Fibroblast of lung (primary cell): ENCODE measurements at regions not wholly inside any gene's neighbourhood (a gene's known extent, or its start where the extent isn't known, plus 50 kb on each side); places are given as distances from the start of the nearest gene placed in this dataset.
"Not testable (repeated sequence)": the region's sequence is repeated elsewhere in the genome, so short reads cannot be mapped to it uniquely, and the experiment has no call there.

ENCODE experiments used
- EZH2 ChIP-seq: IDR thresholded peaks from 2 replicates; pipeline ENCODE4 v1.5.1; 2012; ENCODE audit warnings: low read length, control low read depth, mild to moderate bottlenecking; ENCODE audit errors: missing control alignments
- TF ChIP-seq, protein P1 (sequence below), 2 donors: IDR thresholded peaks in 1 of 2; conservative IDR thresholded peaks in 1 of 2; 1 replicate in 1 of 2; 2 replicates in 1 of 2; pipeline ENCODE4 v1.5.1; 2011 to 2012; ENCODE audit warnings: low read length in 2 of 2, control low read depth in 1 of 2, inconsistent platforms in 1 of 2, low read depth in 1 of 2, mild to moderate bottlenecking in 1 of 2

DNA sequence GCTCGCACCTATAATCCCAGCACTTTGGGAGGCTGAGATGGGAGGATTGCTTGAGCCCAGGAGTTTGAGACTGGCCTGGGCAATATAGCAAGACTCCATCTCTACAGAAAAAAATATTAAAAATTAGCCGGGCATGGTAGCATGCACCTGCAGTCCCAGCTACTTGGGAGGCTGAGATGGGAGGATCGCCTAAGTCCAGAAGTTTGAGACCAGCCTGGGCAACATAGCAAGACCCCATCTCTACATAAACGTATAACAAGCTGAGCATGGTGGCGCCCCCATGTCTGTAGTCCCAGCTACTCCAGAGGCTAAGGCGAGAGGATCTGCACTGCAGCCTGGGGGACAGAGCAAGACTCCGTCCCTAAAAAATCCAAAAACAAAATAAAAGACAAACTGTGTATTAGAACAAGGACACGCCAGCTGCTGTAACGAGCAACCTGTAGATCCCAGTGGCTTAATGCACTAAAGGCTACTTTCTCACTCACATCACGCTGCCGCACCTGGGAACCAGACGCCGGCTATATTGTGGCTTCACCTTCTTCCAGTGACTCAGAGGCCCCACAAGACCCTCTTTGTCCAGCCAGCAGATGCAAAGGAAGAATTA is 81.9 kb upstream of the ADGRE5 start:
- TF ChIP-seq, protein P1, sequence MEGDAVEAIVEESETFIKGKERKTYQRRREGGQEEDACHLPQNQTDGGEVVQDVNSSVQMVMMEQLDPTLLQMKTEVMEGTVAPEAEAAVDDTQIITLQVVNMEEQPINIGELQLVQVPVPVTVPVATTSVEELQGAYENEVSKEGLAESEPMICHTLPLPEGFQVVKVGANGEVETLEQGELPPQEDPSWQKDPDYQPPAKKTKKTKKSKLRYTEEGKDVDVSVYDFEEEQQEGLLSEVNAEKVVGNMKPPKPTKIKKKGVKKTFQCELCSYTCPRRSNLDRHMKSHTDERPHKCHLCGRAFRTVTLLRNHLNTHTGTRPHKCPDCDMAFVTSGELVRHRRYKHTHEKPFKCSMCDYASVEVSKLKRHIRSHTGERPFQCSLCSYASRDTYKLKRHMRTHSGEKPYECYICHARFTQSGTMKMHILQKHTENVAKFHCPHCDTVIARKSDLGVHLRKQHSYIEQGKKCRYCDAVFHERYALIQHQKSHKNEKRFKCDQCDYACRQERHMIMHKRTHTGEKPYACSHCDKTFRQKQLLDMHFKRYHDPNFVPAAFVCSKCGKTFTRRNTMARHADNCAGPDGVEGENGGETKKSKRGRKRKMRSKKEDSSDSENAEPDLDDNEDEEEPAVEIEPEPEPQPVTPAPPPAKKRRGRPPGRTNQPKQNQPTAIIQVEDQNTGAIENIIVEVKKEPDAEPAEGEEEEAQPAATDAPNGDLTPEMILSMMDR (conservative IDR thresholded peaks at IDR 0.05 in 1 of 2, IDR thresholded peaks at IDR 0.05 in 1 of 2; ENCODE audit: low read depth in 1 of 2, low read length in 2 of 2) = not testable (repeated sequence)
- not testable (repeated sequence) for TF ChIP-seq EZH2
